Activated B cell treated with CpG ODN at 0.5 μM for 24 hours (primary cell): ENCODE measurements at regions not wholly inside any gene's neighbourhood (a gene's known extent, or its start where the extent isn't known, plus 50 kb on each side); places are given as distances from the start of the nearest gene placed in this dataset.
A peak's percentile ranks its signal among the peaks of the same experiment; 100 is the strongest.

Experiments
- ATAC-seq: fragments of 200-7000 bp; cut with Tn5 transposase; one replicate; pipeline ENCODE4 v1.10.0; 2021; ENCODE audit warnings: low read depth, mild to moderate bottlenecking, moderate library complexity
- CTCF ChIA-PET: fragments of 350-600 bp; sonication (Branson Sonifier 250); formaldehyde crosslinking; loops from one replicate; lab custom pipeline; 2021; ENCODE audit warnings: antibody characterized with exemption; lab: Charles Lee
- POLR2A ChIA-PET: fragments of 350-600 bp; sonication (Branson Sonifier 250); formaldehyde crosslinking; loops from one replicate; lab custom pipeline; 2021; ENCODE audit warnings: antibody characterized with exemption; lab: Charles Lee
- DNase-seq: peaks from one replicate; pipeline ENCODE4 v3.0.0; 2022
- H3K27ac Mint-ChIP-seq: one replicate; pipeline ENCODE4 v1.8.0; 2020; ENCODE audit warnings: mixed read lengths
- H3K27me3 Mint-ChIP-seq: one replicate; pipeline ENCODE4 v1.8.0; 2021; ENCODE audit warnings: mixed read lengths
- H3K36me3 Mint-ChIP-seq: one replicate; pipeline ENCODE4 v1.8.0; 2021; ENCODE audit warnings: low read depth, mixed read lengths
- H3K4me1 Mint-ChIP-seq: one replicate; pipeline ENCODE4 v1.8.0; 2021; ENCODE audit warnings: mixed read lengths
- H3K4me3 Mint-ChIP-seq: one replicate; pipeline ENCODE4 v1.8.0; 2020; ENCODE audit warnings: mild to moderate bottlenecking, mixed read lengths
- H3K9me3 Mint-ChIP-seq: one replicate; pipeline ENCODE4 v1.8.0; 2020; ENCODE audit warnings: mixed read lengths
- CTCF ChIP-seq: fragments of 200-600 bp; IDR thresholded peaks from one replicate; pipeline ENCODE4 v1.8.0; 2022; ENCODE audit warnings: antibody characterized with exemption, mild to moderate bottlenecking
- intact Hi-C: fragments of 100-400 bp; cut with micrococcal nuclease; formaldehyde crosslinking; loops from one replicate; pipeline ENCODE4 v1.15.1; 2024

- DNase-seq = no peak
- Mint-ChIP-seq H3K4me1 (no peaks in the 10 kb centered on the region), H3K9me3 (no peaks in the 10 kb centered on the region), H3K36me3 (no peaks in the 10 kb centered on the region), H3K4me3 (no peak overlapping the region), H3K27ac (no peak overlapping the region), H3K27me3 (no peaks in the 10 kb centered on the region)
- ChIA-PET CTCF (interaction anchor here (1.7 to 3.5 kb wide), 2 partner anchors 207 to 229 kb away, joined by 5 to 14 read pairs; no protein-coding TSS in a partner anchor), POLR2A (no interaction called here)
- intact Hi-C loops = no loop called here
- ATAC-seq = no peak
- TF ChIP-seq CTCF = no peak
Observed at GRCh38 chr6:56363796-56364430, 116.5 kb upstream of the COL21A1 start.

GRCh38 chr6:56361812-56362211 lies 114.4 kb upstream of the COL21A1 start:
- no peak for DNase-seq
- ChIA-PET POLR2A (no interaction called here), CTCF (interaction anchor here (0.9 to 3.5 kb wide), 2 partner anchors 209 to 233 kb away, joined by 4 to 14 read pairs; no protein-coding TSS in a partner anchor)
- intact Hi-C loops = no loop called here
- Mint-ChIP-seq H3K27me3 (no peaks in the 10 kb centered on the region), H3K27ac (no peak overlapping the region), H3K9me3 (no peaks in the 10 kb centered on the region), H3K4me1 (no peaks in the 10 kb centered on the region), H3K4me3 (no peak overlapping the region), H3K36me3 (no peaks in the 10 kb centered on the region)
- TF ChIP-seq CTCF = no peak
- no peak for ATAC-seq

- DNase-seq = no peak
- Mint-ChIP-seq H3K4me1 (no peaks in the 10 kb centered on the region), H3K4me3 (no peak overlapping the region), H3K27me3 (no peaks in the 10 kb centered on the region), H3K36me3 (no peaks in the 10 kb centered on the region), H3K9me3 (no peaks in the 10 kb centered on the region), H3K27ac (no peak overlapping the region)
- intact Hi-C loops = loop anchor here (1.0 to 5.0 kb wide), 8 partner anchors 211 to 965 kb away; no protein-coding TSS in a partner anchor
- ATAC-seq = peak; percentile 85
- POLR2A ChIA-PET = no interaction called here
- CTCF ChIA-PET = interaction anchor here (0.9 to 1.3 kb wide), 2 partner anchors 17 to 211 kb away, joined by 3 to 15 read pairs; no protein-coding TSS in a partner anchor
- peak; percentile 85 for TF ChIP-seq CTCF
Observed at GRCh38 chr6:56359201-56359899, 112.0 kb upstream of the COL21A1 start.

GRCh38 chr6:56357616-56358373 lies 110.4 kb upstream of the COL21A1 start:
- ATAC-seq (no peak), DNase-seq (no peak)
- H3K4me3 Mint-ChIP-seq = no peak overlapping the region
- peaks cover 2% of the 10 kb centered on the region for H3K9me3 Mint-ChIP-seq
- ChIA-PET POLR2A (no interaction called here), CTCF (interaction anchor here (1.0 to 1.7 kb wide), 4 partner anchors 213 to 340 kb away, joined by 3 to 15 read pairs (median 6); no protein-coding TSS in a partner anchor)
- H3K27me3 Mint-ChIP-seq = no peaks in the 10 kb centered on the region
- TF ChIP-seq CTCF = no peak
- intact Hi-C loops = loop anchor here (2.0 to 5.0 kb wide), 3 partner anchors 495 to 663 kb away; no protein-coding TSS in a partner anchor
- no peak overlapping the region for H3K27ac Mint-ChIP-seq
- no peaks in the 10 kb centered on the region for H3K4me1 Mint-ChIP-seq
- no peaks in the 10 kb centered on the region for H3K36me3 Mint-ChIP-seq
